GM23338 (cell line): ENCODE measurements at regions not wholly inside any gene's neighbourhood (a gene's known extent, or its start where the extent isn't known, plus 50 kb on each side); places are given as distances from the start of the nearest gene placed in this dataset.

Experiments used
- ATAC-seq: fragments of 200-7000 bp; cut with Tn5 transposase; 3 replicates; pipeline ENCODE4 v1.9.1; 2020
- DNase-seq: peaks from one replicate; pipeline ENCODE4 v3.0.0-alpha.2; 2015; ENCODE audit warnings: low spot score
- H2AFZ ChIP-seq: fragments of 200-600 bp; sonication (generic); 2 replicates; pipeline ENCODE4 v1.8.0; 2016; ENCODE audit warnings: antibody characterized with exemption, mild to moderate bottlenecking, moderate library complexity
- H3F3A ChIP-seq: fragments of 200-600 bp; sonication (generic); replicated peaks from 2 replicates; pipeline ENCODE4 v1.8.0; 2017; ENCODE audit warnings: antibody characterized with exemption, mixed run types, low read depth
- H3K27ac ChIP-seq: fragments of 200-600 bp; sonication (generic); 2 replicates; pipeline ENCODE4 v1.6.1; 2016; ENCODE audit warnings: low read depth
- H3K27me3 ChIP-seq: fragments of 200-600 bp; sonication (generic); 2 replicates; pipeline ENCODE4 v1.8.0; 2016; ENCODE audit warnings: mild to moderate bottlenecking, mixed run types, moderate library complexity; ENCODE audit not compliant: insufficient read depth
- H3K36me3 ChIP-seq: fragments of 200-600 bp; sonication (generic); 2 replicates; pipeline ENCODE4 v1.8.0; 2016; ENCODE audit warnings: mild to moderate bottlenecking; ENCODE audit not compliant: insufficient read depth
- H3K4me1 ChIP-seq: fragments of 200-600 bp; sonication (generic); 2 replicates; pipeline ENCODE4 v1.8.0; 2016; ENCODE audit warnings: mild to moderate bottlenecking, moderate library complexity; ENCODE audit not compliant: insufficient read depth
- H3K4me2 ChIP-seq: fragments of 200-600 bp; sonication (generic); 2 replicates; pipeline ENCODE4 v1.7.1; 2017; ENCODE audit warnings: mixed run types
- H3K4me3 ChIP-seq: fragments of 200-600 bp; sonication (generic); 2 replicates; pipeline ENCODE4 v1.6.1; 2016; ENCODE audit warnings: mixed run types
- H3K79me2 ChIP-seq: fragments of 200-600 bp; sonication (generic); replicated peaks from 2 replicates; pipeline ENCODE4 v1.8.0; 2017; ENCODE audit warnings: mild to moderate bottlenecking; ENCODE audit not compliant: insufficient read depth
- H3K9me2 ChIP-seq: fragments of 200-600 bp; sonication (generic); 2 replicates; pipeline ENCODE4 v1.8.0; 2017; ENCODE audit not compliant: insufficient read depth
- H4K20me1 ChIP-seq: fragments of 200-600 bp; sonication (generic); replicated peaks from 2 replicates; pipeline ENCODE4 v1.8.0; 2017; ENCODE audit warnings: mild to moderate bottlenecking; ENCODE audit not compliant: insufficient read depth
- H3K27ac Mint-ChIP-seq: 2 replicates; pipeline ENCODE4 v1.8.0; 2020; ENCODE audit warnings: inconsistent platforms, mild to moderate bottlenecking, moderate library complexity, mixed read lengths
- H3K27me3 Mint-ChIP-seq: 3 replicates; pipeline ENCODE4 v1.8.0; 2022; ENCODE audit warnings: low read depth, mild to moderate bottlenecking, moderate library complexity, mixed read lengths, inconsistent platforms; ENCODE audit not compliant: insufficient read depth, poor library complexity
- H3K36me3 Mint-ChIP-seq: 3 replicates; pipeline ENCODE4 v1.8.0; 2021; ENCODE audit warnings: low read depth, mild to moderate bottlenecking, inconsistent platforms, moderate library complexity, mixed read lengths
- H3K4me1 Mint-ChIP-seq: 3 replicates; pipeline ENCODE4 v1.8.0; 2020; ENCODE audit warnings: mild to moderate bottlenecking, inconsistent platforms, mixed read lengths
- H3K4me3 Mint-ChIP-seq: 3 replicates; pipeline ENCODE4 v1.8.0; 2021; ENCODE audit warnings: moderate library complexity, mild to moderate bottlenecking, inconsistent platforms, mixed read lengths
- H3K9me3 Mint-ChIP-seq: 3 replicates; pipeline ENCODE4 v1.8.0; 2020; ENCODE audit warnings: moderate library complexity, mild to moderate bottlenecking, inconsistent platforms, mixed read lengths
- CREB1 ChIP-seq: fragments of 250-450 bp; sonication (Bioruptor Pico); IDR thresholded peaks from 2 replicates; pipeline ENCODE4 v1.5.0; 2020; ENCODE audit warnings: low read depth, mild to moderate bottlenecking, moderate library complexity
- CTCF ChIP-seq, 2 experiments: fragments of 200-600 bp in 1 of 2; sonication (generic) in 1 of 2; conservative IDR thresholded peaks; 2 replicates each; pipeline versions ENCODE4 v1.5.1 to v1.6.1; 2016 to 2017; ENCODE audit warnings: antibody characterized with exemption in 2 of 2, low read depth in 2 of 2, mild to moderate bottlenecking in 2 of 2, moderate library complexity in 1 of 2
- ETS1 ChIP-seq: IDR thresholded peaks from 2 replicates; pipeline ENCODE4 v1.6.1; 2016; ENCODE audit warnings: antibody characterized with exemption
- EZH2 ChIP-seq: fragments of 200-600 bp; sonication (generic); IDR thresholded peaks from one replicate; pipeline ENCODE4 v1.8.0; 2017; ENCODE audit warnings: antibody characterized with exemption, mild to moderate bottlenecking, low read depth; ENCODE audit not compliant: unreplicated experiment
- EZH2phosphoT487 ChIP-seq: fragments of 200-600 bp; sonication (generic); IDR thresholded peaks from one replicate; pipeline ENCODE4 v1.8.1; 2018; ENCODE audit warnings: antibody characterized with exemption; ENCODE audit not compliant: unreplicated experiment
- JUNB ChIP-seq: IDR thresholded peaks from one replicate; pipeline ENCODE4 v1.6.1; 2016; ENCODE audit warnings: antibody characterized with exemption; ENCODE audit not compliant: unreplicated experiment
- NANOG ChIP-seq: IDR thresholded peaks from 2 replicates; pipeline ENCODE4 v1.6.1; 2016; ENCODE audit warnings: antibody characterized with exemption, borderline replicate concordance
- POLR2AphosphoS5 ChIP-seq: IDR thresholded peaks from 2 replicates; pipeline ENCODE4 v1.6.1; 2016; ENCODE audit warnings: antibody characterized with exemption, low read depth
- STAT1 ChIP-seq: IDR thresholded peaks from one replicate; pipeline ENCODE4 v1.6.1; 2016; ENCODE audit warnings: antibody characterized with exemption; ENCODE audit not compliant: unreplicated experiment
- ZNF114 ChIP-seq: fragments of 250-450 bp; sonication (Bioruptor Pico); IDR thresholded peaks from 2 replicates; pipeline ENCODE4 v1.5.0; 2020; ENCODE audit warnings: mild to moderate bottlenecking, moderate library complexity
- ZNF331 ChIP-seq: fragments of 250-450 bp; sonication (Bioruptor Pico); IDR thresholded peaks from 2 replicates; pipeline ENCODE4 v1.5.0; 2020; ENCODE audit warnings: low read depth, mild to moderate bottlenecking, moderate library complexity
- TF ChIP-seq, protein P1 (sequence below): IDR thresholded peaks from one replicate; pipeline ENCODE4 v1.6.1; 2018; ENCODE audit warnings: antibody characterized with exemption; ENCODE audit not compliant: unreplicated experiment
- TF ChIP-seq, protein P2 (sequence below): fragments of 250-450 bp; sonication (Bioruptor Pico); IDR thresholded peaks from 2 replicates; pipeline ENCODE4 v1.5.0; 2020; ENCODE audit warnings: mild to moderate bottlenecking, moderate library complexity

DNA sequence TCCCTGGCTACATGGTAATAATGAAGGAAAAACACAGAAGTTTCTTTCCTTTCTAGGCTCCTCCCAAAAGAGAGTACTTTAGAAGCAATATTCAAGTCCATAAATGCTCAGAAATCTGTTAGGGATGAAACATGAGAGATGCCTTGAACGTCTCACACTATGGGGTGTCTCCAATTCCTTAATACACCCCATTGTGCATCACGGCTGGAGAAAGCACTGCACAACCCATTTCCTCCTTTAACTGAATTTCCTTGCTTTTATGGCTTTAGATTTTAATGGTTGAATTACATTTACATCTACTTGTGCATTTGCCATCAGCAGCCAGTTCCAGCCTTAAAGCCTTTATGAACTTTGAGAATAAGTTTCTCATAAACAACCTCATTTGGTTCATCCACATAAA is 498.9 kb upstream of the PTBP2 start:
- Histone ChIP-seq H3K4me1 (no peaks in the 10 kb centered on the region), H3K36me3 (no peaks in the 10 kb centered on the region), H3K27me3 (no peaks in the 10 kb centered on the region), H3F3A (no peaks in the 10 kb centered on the region), H4K20me1 (no peaks in the 10 kb centered on the region), H3K79me2 (no peaks in the 10 kb centered on the region), H3K4me2 (no peak overlapping the region), H2AFZ (no peak overlapping the region), H3K9me2 (peaks cover 11% of the 10 kb centered on the region; the same call in 1 of the 2 replicates), H3K4me3 (no peak overlapping the region), H3K27ac (no peak overlapping the region)
- Mint-ChIP-seq H3K4me1 (no peaks in the 10 kb centered on the region), H3K4me3 (no peak overlapping the region), H3K27ac (no peak overlapping the region), H3K36me3 (peaks cover 7% of the 10 kb centered on the region; the same call in 1 of the 3 replicates), H3K27me3 (peaks cover 2% of the 10 kb centered on the region), H3K9me3 (peaks cover 5% of the 10 kb centered on the region; the same call in 1 of the 3 replicates)
- TF ChIP-seq POLR2AphosphoS5 = no peak
- no peak for TF ChIP-seq STAT1
- no peak for TF ChIP-seq ZNF114 (CRISPR knock-in tag)
- TF ChIP-seq, protein P1, sequence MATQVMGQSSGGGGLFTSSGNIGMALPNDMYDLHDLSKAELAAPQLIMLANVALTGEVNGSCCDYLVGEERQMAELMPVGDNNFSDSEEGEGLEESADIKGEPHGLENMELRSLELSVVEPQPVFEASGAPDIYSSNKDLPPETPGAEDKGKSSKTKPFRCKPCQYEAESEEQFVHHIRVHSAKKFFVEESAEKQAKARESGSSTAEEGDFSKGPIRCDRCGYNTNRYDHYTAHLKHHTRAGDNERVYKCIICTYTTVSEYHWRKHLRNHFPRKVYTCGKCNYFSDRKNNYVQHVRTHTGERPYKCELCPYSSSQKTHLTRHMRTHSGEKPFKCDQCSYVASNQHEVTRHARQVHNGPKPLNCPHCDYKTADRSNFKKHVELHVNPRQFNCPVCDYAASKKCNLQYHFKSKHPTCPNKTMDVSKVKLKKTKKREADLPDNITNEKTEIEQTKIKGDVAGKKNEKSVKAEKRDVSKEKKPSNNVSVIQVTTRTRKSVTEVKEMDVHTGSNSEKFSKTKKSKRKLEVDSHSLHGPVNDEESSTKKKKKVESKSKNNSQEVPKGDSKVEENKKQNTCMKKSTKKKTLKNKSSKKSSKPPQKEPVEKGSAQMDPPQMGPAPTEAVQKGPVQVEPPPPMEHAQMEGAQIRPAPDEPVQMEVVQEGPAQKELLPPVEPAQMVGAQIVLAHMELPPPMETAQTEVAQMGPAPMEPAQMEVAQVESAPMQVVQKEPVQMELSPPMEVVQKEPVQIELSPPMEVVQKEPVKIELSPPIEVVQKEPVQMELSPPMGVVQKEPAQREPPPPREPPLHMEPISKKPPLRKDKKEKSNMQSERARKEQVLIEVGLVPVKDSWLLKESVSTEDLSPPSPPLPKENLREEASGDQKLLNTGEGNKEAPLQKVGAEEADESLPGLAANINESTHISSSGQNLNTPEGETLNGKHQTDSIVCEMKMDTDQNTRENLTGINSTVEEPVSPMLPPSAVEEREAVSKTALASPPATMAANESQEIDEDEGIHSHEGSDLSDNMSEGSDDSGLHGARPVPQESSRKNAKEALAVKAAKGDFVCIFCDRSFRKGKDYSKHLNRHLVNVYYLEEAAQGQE = no peak
- TF ChIP-seq JUNB = no peak
- TF ChIP-seq NANOG = no peak
- no peak for TF ChIP-seq ETS1
- TF ChIP-seq, protein P2, sequence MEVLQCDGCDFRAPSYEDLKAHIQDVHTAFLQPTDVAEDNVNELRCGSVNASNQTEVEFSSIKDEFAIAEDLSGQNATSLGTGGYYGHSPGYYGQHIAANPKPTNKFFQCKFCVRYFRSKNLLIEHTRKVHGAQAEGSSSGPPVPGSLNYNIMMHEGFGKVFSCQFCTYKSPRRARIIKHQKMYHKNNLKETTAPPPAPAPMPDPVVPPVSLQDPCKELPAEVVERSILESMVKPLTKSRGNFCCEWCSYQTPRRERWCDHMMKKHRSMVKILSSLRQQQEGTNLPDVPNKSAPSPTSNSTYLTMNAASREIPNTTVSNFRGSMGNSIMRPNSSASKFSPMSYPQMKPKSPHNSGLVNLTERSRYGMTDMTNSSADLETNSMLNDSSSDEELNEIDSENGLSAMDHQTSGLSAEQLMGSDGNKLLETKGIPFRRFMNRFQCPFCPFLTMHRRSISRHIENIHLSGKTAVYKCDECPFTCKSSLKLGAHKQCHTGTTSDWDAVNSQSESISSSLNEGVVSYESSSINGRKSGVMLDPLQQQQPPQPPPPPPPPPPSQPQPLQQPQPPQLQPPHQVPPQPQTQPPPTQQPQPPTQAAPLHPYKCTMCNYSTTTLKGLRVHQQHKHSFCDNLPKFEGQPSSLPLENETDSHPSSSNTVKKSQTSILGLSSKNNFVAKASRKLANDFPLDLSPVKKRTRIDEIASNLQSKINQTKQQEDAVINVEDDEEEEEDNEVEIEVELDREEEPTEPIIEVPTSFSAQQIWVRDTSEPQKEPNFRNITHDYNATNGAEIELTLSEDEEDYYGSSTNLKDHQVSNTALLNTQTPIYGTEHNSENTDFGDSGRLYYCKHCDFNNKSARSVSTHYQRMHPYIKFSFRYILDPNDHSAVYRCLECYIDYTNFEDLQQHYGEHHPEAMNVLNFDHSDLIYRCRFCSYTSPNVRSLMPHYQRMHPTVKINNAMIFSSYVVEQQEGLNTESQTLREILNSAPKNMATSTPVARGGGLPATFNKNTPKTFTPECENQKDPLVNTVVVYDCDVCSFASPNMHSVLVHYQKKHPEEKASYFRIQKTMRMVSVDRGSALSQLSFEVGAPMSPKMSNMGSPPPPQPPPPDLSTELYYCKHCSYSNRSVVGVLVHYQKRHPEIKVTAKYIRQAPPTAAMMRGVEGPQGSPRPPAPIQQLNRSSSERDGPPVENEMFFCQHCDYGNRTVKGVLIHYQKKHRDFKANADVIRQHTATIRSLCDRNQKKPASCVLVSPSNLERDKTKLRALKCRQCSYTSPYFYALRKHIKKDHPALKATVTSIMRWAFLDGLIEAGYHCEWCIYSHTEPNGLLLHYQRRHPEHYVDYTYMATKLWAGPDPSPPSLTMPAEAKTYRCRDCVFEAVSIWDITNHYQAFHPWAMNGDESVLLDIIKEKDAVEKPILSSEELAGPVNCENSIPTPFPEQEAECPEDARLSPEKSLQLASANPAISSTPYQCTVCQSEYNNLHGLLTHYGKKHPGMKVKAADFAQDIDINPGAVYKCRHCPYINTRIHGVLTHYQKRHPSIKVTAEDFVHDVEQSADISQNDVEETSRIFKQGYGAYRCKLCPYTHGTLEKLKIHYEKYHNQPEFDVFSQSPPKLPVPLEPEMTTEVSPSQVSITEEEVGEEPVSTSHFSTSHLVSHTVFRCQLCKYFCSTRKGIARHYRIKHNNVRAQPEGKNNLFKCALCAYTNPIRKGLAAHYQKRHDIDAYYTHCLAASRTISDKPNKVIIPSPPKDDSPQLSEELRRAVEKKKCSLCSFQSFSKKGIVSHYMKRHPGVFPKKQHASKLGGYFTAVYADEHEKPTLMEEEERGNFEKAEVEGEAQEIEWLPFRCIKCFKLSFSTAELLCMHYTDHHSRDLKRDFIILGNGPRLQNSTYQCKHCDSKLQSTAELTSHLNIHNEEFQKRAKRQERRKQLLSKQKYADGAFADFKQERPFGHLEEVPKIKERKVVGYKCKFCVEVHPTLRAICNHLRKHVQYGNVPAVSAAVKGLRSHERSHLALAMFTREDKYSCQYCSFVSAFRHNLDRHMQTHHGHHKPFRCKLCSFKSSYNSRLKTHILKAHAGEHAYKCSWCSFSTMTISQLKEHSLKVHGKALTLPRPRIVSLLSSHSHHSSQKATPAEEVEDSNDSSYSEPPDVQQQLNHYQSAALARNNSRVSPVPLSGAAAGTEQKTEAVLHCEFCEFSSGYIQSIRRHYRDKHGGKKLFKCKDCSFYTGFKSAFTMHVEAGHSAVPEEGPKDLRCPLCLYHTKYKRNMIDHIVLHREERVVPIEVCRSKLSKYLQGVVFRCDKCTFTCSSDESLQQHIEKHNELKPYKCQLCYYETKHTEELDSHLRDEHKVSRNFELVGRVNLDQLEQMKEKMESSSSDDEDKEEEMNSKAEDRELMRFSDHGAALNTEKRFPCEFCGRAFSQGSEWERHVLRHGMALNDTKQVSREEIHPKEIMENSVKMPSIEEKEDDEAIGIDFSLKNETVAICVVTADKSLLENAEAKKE (CRISPR knock-in tag) = no peak
- no peak for TF ChIP-seq EZH2phosphoT487
- no peak for TF ChIP-seq CTCF (conservative IDR thresholded peaks at IDR 0.05; ENCODE audit: low read depth in 2 of 2)
- no peak for TF ChIP-seq CREB1 (CRISPR knock-in tag)
- no peak for TF ChIP-seq EZH2
- TF ChIP-seq ZNF331 (CRISPR knock-in tag) = no peak
- DNase-seq (no peak), ATAC-seq (no peak)
